SK-N-SH (cell line): ENCODE measurements at regions not wholly inside any gene's neighbourhood (a gene's known extent, or its start where the extent isn't known, plus 50 kb on each side); places are given as distances from the start of the nearest gene placed in this dataset.

Experiments used
- CTCF ChIA-PET: fragments of 300-600, 350-600 bp; formaldehyde crosslinking; extraction: SDS; loops from one replicate; lab custom pipeline; 2021; lab: Yijun Ruan, JAX
- POLR2A ChIA-PET: fragments of 350-600 bp; sonication (Branson Sonifier 250); formaldehyde crosslinking; extraction: SDS; loops from one replicate; lab custom pipeline; 2020; ENCODE audit warnings: antibody characterized with exemption, inconsistent platforms; lab: Yijun Ruan, JAX
- DNase-seq: peaks from one replicate; pipeline ENCODE4 v3.0.0; 2012
- H2AFZ ChIP-seq: fragments of 200-600 bp; sonication (generic); 2 replicates; pipeline ENCODE4 v1.8.1; 2016; ENCODE audit warnings: antibody characterized with exemption, mild to moderate bottlenecking, low read depth
- H3F3A ChIP-seq: fragments of 200-600 bp; sonication (generic); replicated peaks from 2 replicates; pipeline ENCODE3; 2016; ENCODE audit warnings: antibody characterized with exemption, mild to moderate bottlenecking; ENCODE audit not compliant: insufficient read depth
- H3K27ac ChIP-seq, 2 experiments: fragments of 200-500 bp in 1 of 2; fragments of 200-600 bp in 1 of 2; sonication (Bioruptor generic) in 1 of 2; sonication (generic), shearing (Covaris generic) in 1 of 2; 2 replicates each; pipeline versions ENCODE4 v1.5.1 to v1.6.1; 2014 to 2016; ENCODE audit warnings: low read depth in 2 of 2, inconsistent platforms in 1 of 2, low read length in 1 of 2, mild to moderate bottlenecking in 1 of 2, mixed read lengths in 1 of 2
- H3K27me3 ChIP-seq: fragments of 200-600 bp; sonication (generic), shearing (Covaris generic); 2 replicates; pipeline ENCODE4 v1.6.1; 2016; ENCODE audit warnings: mixed run types; ENCODE audit not compliant: insufficient read depth
- H3K36me3 ChIP-seq, 2 experiments: fragments of 200-500 bp in 1 of 2; fragments of 200-600 bp in 1 of 2; sonication (Bioruptor generic) in 1 of 2; sonication (generic) in 1 of 2; replicated peaks in 1 of 2; 2 replicates each; pipeline versions ENCODE3 to v1.5.1; 2014 to 2016; ENCODE audit warnings: low read length in 1 of 2, mild to moderate bottlenecking in 1 of 2; ENCODE audit not compliant: insufficient read depth in 2 of 2, control insufficient read depth in 1 of 2
- H3K4me1 ChIP-seq, 2 experiments: fragments of 200-500 bp in 1 of 2; fragments of 200-600 bp in 1 of 2; sonication (Bioruptor generic) in 1 of 2; sonication (generic), shearing (Covaris generic) in 1 of 2; 2 replicates each; pipeline versions ENCODE4 v1.5.1 to v1.6.1; 2014 to 2016; ENCODE audit warnings: low read depth in 1 of 2, low read length in 1 of 2, mixed run types in 1 of 2; ENCODE audit not compliant: insufficient read depth in 2 of 2, control insufficient read depth in 1 of 2
- H3K4me2 ChIP-seq: fragments of 200-600 bp; sonication (generic), shearing (Covaris generic); 2 replicates; pipeline ENCODE4 v1.6.1; 2017; ENCODE audit warnings: mixed run types
- H3K4me3 ChIP-seq, 2 experiments: fragments of 200-500 bp in 1 of 2; fragments of 200-600 bp in 1 of 2; sonication (Bioruptor generic) in 1 of 2; sonication (generic), shearing (Covaris generic) in 1 of 2; 2 replicates each; pipeline versions ENCODE4 v1.5.1 to v1.8.1; 2014 to 2016; ENCODE audit warnings: low read depth in 2 of 2, inconsistent platforms in 1 of 2, low read length in 1 of 2, mild to moderate bottlenecking in 1 of 2, mixed read lengths in 1 of 2, moderate library complexity in 1 of 2
- H3K79me2 ChIP-seq: fragments of 200-600 bp; sonication (generic); 2 replicates; pipeline ENCODE4 v1.8.1; 2017; ENCODE audit warnings: mild to moderate bottlenecking; ENCODE audit not compliant: insufficient read depth
- H3K9ac ChIP-seq: fragments of 200-600 bp; sonication (generic); 2 replicates; pipeline ENCODE4 v1.6.1; 2017; ENCODE audit warnings: mixed run types
- H3K9me2 ChIP-seq: fragments of 200-600 bp; sonication (generic); 2 replicates; pipeline ENCODE4 v1.6.1; 2017; ENCODE audit warnings: mixed run types
- H3K9me3 ChIP-seq: fragments of 200-600 bp; sonication (generic); 2 replicates; pipeline ENCODE4 v1.6.1; 2017; ENCODE audit warnings: mixed run types, mild to moderate bottlenecking, moderate library complexity
- H4K20me1 ChIP-seq: fragments of 200-600 bp; sonication (generic); 2 replicates; pipeline ENCODE4 v1.6.1; 2017; ENCODE audit warnings: mild to moderate bottlenecking, mixed run types; ENCODE audit not compliant: insufficient read depth
- CHD2 ChIP-seq: fragments of 150-350 bp; IDR thresholded peaks from 2 replicates; pipeline ENCODE4 v1.6.1; 2018; ENCODE audit warnings: low read length; ENCODE audit not compliant: partially characterized antibody
- FOSL2 ChIP-seq: IDR thresholded peaks from 2 replicates; pipeline ENCODE4 v1.4.0; 2012; ENCODE audit warnings: low read depth, mild to moderate bottlenecking, moderate library complexity, borderline replicate concordance
- FOXJ3 ChIP-seq: sonication (generic); formaldehyde crosslinking; IDR thresholded peaks from 2 replicates; pipeline ENCODE4 v1.5.1; 2020; ENCODE audit warnings: mild to moderate bottlenecking, missing genetic modification reagents
- JUND ChIP-seq: IDR thresholded peaks from 2 replicates; pipeline ENCODE4 v1.4.0; 2012
- MEF2A ChIP-seq: IDR thresholded peaks from 2 replicates; pipeline ENCODE4 v1.4.0; 2012; ENCODE audit warnings: low read depth, borderline replicate concordance
- MXI1 ChIP-seq: IDR thresholded peaks from 2 replicates; pipeline ENCODE4 v1.6.1; 2012; ENCODE audit warnings: mild to moderate bottlenecking, low read depth, low read length, improper control_type of control experiment
- NFIC ChIP-seq: IDR thresholded peaks from 2 replicates; pipeline ENCODE4 v1.4.0; 2012; ENCODE audit warnings: borderline replicate concordance
- POLR2AphosphoS5 ChIP-seq: IDR thresholded peaks from 2 replicates; pipeline ENCODE4 v1.6.1; 2012; ENCODE audit warnings: low read depth, low read length
- RAD21 ChIP-seq: IDR thresholded peaks from 2 replicates; pipeline ENCODE4 v1.6.1; 2012; ENCODE audit warnings: mild to moderate bottlenecking, low read length
- RCOR1 ChIP-seq: fragments of 150-350 bp; IDR thresholded peaks from 2 replicates; pipeline ENCODE4 v1.6.1; 2017; ENCODE audit warnings: antibody characterized with exemption, low read length
- RXRA ChIP-seq: IDR thresholded peaks from 2 replicates; pipeline ENCODE4 v1.4.0; 2012; ENCODE audit warnings: low read depth, mild to moderate bottlenecking, borderline replicate concordance
- SMC3 ChIP-seq: IDR thresholded peaks from 2 replicates; pipeline ENCODE4 v1.6.1; 2012; ENCODE audit warnings: low read depth, low read length, improper control_type of control experiment
- TAF1 ChIP-seq: IDR thresholded peaks from 2 replicates; pipeline ENCODE4 v1.6.1; 2012; ENCODE audit warnings: low read depth, mild to moderate bottlenecking, low read length, moderate library complexity, borderline replicate concordance
- TCF12 ChIP-seq: IDR thresholded peaks from 2 replicates; pipeline ENCODE4 v1.4.0; 2012
- TEAD4 ChIP-seq: IDR thresholded peaks from 2 replicates; pipeline ENCODE4 v1.4.0; 2012; ENCODE audit warnings: mild to moderate bottlenecking, borderline replicate concordance; ENCODE audit not compliant: insufficient read depth
- YY1 ChIP-seq: IDR thresholded peaks from 2 replicates; pipeline ENCODE4 v1.4.0; 2012; ENCODE audit warnings: low read depth, mild to moderate bottlenecking
- WGBS: methylation state at CpG from one replicate; pipeline ENCODE4 v1.1.6; 2017; ENCODE audit warnings: low lambda C conversion rate; 5-methylcytosine and 5-hydroxymethylcytosine counted together
- TF ChIP-seq, protein P1 (sequence below): fragments of 150-350 bp; IDR thresholded peaks from 2 replicates; pipeline ENCODE4 v1.6.1; 2016; ENCODE audit warnings: mild to moderate bottlenecking, low read depth, low read length
- TF ChIP-seq, protein P2 (sequence below): fragments of 150-350 bp; IDR thresholded peaks from 2 replicates; pipeline ENCODE4 v1.6.1; 2017; ENCODE audit warnings: antibody characterized with exemption, low read length, low read depth, borderline replicate concordance
- TF ChIP-seq, protein P3 (sequence below): IDR thresholded peaks from 2 replicates; pipeline ENCODE4 v1.4.0; 2012; ENCODE audit warnings: low read depth, borderline replicate concordance
- TF ChIP-seq, protein P4 (sequence below): IDR thresholded peaks from 2 replicates; pipeline ENCODE4 v1.4.0; 2012; ENCODE audit warnings: low read depth, borderline replicate concordance
- TF ChIP-seq, protein P5 (sequence below): IDR thresholded peaks from 2 replicates; pipeline ENCODE4 v1.4.0; 2012; ENCODE audit warnings: low read depth

DNA sequence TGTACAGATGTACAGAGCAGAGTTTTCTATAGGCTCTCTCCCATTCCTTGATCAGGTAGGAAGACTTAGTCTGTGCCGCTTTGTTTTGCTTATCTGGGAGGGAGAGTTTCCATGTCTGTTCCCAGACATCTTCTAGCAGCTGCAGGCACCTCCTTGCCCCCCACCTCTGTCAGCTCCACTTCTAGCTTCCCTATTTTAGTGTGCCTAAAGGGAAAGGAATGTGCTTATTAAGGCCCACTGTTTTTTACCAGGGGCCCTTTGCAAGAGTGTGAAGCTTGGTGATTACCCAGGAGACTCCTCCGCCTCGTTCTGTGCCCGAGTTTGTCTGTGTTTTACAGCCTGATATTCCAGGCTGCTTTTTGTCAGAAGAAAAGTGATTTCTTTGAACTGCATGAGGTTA is 1984.4 kb downstream of the OLFM4 start (continued):
- TF ChIP-seq CHD2 = no peak
- no peak for TF ChIP-seq SMC3
- no peak for TF ChIP-seq TAF1

DNA sequence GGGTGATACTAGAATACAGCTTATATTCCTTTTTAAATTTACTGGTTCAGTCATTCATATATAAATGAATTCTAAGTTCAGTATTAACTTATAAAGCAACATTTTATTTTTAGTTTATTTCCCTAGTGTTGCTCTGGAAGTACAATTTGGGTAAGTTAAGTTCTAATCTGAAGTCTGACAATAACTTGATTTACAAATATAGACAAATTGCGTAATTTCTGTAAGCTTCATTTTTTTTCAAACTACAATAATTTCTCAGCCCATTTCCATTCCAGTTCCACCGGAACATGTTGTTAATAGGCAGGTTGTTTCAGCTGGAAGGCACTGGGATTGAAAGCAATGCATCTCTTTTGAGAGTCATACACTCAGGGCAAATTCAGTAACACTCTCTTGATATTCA is 2000.7 kb downstream of the OLFM4 start:
- Histone ChIP-seq H3K27me3 (no peaks in the 10 kb centered on the region), H3K9me3 (no peaks in the 10 kb centered on the region; the same call in 1 of the 2 replicates), H3K4me2 (no peak overlapping the region), H3K79me2 (no peaks in the 10 kb centered on the region), H3F3A (no peaks in the 10 kb centered on the region), H3K9ac (no peak overlapping the region), H3K4me1 (no peaks in the 10 kb centered on the region), H3K36me3 (no peaks in the 10 kb centered on the region), H4K20me1 (no peaks in the 10 kb centered on the region), H3K9me2 (no peaks in the 10 kb centered on the region), H3K27ac (no peak overlapping the region), H3K4me3 (no peak overlapping the region), H2AFZ (no peak overlapping the region)
- DNase-seq = no peak
- TF ChIP-seq MXI1 = no peak
- TF ChIP-seq TCF12 = no peak
- no peak for TF ChIP-seq CHD2
- TF ChIP-seq RAD21 = no peak
- TF ChIP-seq, protein P1, sequence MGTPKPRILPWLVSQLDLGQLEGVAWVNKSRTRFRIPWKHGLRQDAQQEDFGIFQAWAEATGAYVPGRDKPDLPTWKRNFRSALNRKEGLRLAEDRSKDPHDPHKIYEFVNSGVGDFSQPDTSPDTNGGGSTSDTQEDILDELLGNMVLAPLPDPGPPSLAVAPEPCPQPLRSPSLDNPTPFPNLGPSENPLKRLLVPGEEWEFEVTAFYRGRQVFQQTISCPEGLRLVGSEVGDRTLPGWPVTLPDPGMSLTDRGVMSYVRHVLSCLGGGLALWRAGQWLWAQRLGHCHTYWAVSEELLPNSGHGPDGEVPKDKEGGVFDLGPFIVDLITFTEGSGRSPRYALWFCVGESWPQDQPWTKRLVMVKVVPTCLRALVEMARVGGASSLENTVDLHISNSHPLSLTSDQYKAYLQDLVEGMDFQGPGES = no peak
- TF ChIP-seq YY1 = no peak
- no peak for TF ChIP-seq JUND
- TF ChIP-seq, protein P2, sequence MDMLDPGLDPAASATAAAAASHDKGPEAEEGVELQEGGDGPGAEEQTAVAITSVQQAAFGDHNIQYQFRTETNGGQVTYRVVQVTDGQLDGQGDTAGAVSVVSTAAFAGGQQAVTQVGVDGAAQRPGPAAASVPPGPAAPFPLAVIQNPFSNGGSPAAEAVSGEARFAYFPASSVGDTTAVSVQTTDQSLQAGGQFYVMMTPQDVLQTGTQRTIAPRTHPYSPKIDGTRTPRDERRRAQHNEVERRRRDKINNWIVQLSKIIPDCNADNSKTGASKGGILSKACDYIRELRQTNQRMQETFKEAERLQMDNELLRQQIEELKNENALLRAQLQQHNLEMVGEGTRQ = no peak
- 13% methylated on average over 2 of the region's 2 CpGs for WGBS
- POLR2A ChIA-PET = no interaction called here
- CTCF ChIA-PET = interaction anchor here (0.8 kb wide), 1 partner anchor 10 kb away, joined by 3 read pairs; no protein-coding TSS in a partner anchor

DNA sequence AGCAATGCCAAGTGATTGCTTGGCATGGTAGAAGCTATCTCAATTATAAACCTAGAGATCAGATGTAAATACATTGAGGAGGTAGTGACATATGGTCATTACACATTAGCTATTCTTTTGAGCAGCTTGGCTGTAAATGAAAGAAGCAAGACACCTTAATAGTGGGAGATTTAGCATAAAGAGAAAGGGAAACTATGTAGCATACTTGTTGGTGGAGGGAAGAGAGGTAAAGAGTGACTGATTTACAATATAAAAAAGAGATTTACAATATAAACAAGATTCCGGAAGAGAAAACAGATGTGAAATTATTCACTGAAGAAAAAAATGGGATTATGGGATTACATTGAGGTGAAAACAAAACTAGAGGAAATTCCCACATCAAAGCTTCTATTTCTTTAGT is 2009.6 kb downstream of the OLFM4 start:
- Histone ChIP-seq H4K20me1 (no peaks in the 10 kb centered on the region), H3K36me3 (no peaks in the 10 kb centered on the region), H2AFZ (no peak overlapping the region), H3F3A (no peaks in the 10 kb centered on the region), H3K79me2 (no peaks in the 10 kb centered on the region), H3K27me3 (no peaks in the 10 kb centered on the region), H3K4me3 (no peak overlapping the region), H3K4me1 (no peaks in the 10 kb centered on the region), H3K9ac (no peak overlapping the region), H3K9me3 (no peaks in the 10 kb centered on the region), H3K9me2 (no peaks in the 10 kb centered on the region), H3K27ac (no peak overlapping the region), H3K4me2 (no peak overlapping the region)
- POLR2A ChIA-PET = no interaction called here
- CTCF ChIA-PET = interaction anchor here (0.9 kb wide), 1 partner anchor 12 kb away, joined by 3 read pairs; no protein-coding TSS in a partner anchor
- no peak for DNase-seq
- 38% methylated on average over 1 of the region's 1 CpG for WGBS
- TF ChIP-seq NFIC (no peak), TEAD4 (no peak), TCF12 (no peak), YY1 (no peak), FOXJ3 (CRISPR knock-in tag) (no peak), RXRA (no peak), POLR2AphosphoS5 (no peak), RCOR1 (no peak), MEF2A (no peak), RAD21 (no peak), FOSL2 (no peak)
- TF ChIP-seq, protein P3, sequence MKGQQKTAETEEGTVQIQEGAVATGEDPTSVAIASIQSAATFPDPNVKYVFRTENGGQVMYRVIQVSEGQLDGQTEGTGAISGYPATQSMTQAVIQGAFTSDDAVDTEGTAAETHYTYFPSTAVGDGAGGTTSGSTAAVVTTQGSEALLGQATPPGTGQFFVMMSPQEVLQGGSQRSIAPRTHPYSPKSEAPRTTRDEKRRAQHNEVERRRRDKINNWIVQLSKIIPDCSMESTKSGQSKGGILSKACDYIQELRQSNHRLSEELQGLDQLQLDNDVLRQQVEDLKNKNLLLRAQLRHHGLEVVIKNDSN = no peak
- TF ChIP-seq, protein P4, sequence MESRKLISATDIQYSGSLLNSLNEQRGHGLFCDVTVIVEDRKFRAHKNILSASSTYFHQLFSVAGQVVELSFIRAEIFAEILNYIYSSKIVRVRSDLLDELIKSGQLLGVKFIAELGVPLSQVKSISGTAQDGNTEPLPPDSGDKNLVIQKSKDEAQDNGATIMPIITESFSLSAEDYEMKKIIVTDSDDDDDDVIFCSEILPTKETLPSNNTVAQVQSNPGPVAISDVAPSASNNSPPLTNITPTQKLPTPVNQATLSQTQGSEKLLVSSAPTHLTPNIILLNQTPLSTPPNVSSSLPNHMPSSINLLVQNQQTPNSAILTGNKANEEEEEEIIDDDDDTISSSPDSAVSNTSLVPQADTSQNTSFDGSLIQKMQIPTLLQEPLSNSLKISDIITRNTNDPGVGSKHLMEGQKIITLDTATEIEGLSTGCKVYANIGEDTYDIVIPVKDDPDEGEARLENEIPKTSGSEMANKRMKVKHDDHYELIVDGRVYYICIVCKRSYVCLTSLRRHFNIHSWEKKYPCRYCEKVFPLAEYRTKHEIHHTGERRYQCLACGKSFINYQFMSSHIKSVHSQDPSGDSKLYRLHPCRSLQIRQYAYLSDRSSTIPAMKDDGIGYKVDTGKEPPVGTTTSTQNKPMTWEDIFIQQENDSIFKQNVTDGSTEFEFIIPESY = no peak
- TF ChIP-seq, protein P2 = no peak
- TF ChIP-seq, protein P5, sequence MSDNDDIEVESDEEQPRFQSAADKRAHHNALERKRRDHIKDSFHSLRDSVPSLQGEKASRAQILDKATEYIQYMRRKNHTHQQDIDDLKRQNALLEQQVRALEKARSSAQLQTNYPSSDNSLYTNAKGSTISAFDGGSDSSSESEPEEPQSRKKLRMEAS = no peak
